RWPE1 (cell line): ENCODE measurements at regions not wholly inside any gene's neighbourhood (a gene's known extent, or its start where the extent isn't known, plus 50 kb on each side); places are given as distances from the start of the nearest gene placed in this dataset.
"Not testable (repeated sequence)": the region's sequence is repeated elsewhere in the genome, so short reads cannot be mapped to it uniquely, and the experiment has no call there.

Source experiments
- CTCF ChIA-PET: fragments of 350-600 bp; sonication (Branson Sonifier 250); formaldehyde crosslinking; extraction: SDS; loops from one replicate; lab custom pipeline; 2021; lab: Yijun Ruan, JAX
- POLR2A ChIA-PET: fragments of 400-600 bp; formaldehyde crosslinking; extraction: SDS; loops from one replicate; lab custom pipeline; 2020; ENCODE audit warnings: antibody characterized with exemption; ENCODE audit not compliant: low non-redundant PET; lab: Yijun Ruan, JAX
- DNase-seq: peaks from one replicate; pipeline ENCODE4 v3.0.0; 2012; ENCODE audit warnings: low spot score
- H3K27ac ChIP-seq: fragments of 450-650 bp; 2 replicates; pipeline ENCODE4 v1.5.1; 2017
- TF ChIP-seq, protein P1 (sequence below): fragments of 450-650 bp; conservative IDR thresholded peaks from 2 replicates; pipeline ENCODE4 v1.5.1; 2017; ENCODE audit warnings: low read depth, mild to moderate bottlenecking

DNA sequence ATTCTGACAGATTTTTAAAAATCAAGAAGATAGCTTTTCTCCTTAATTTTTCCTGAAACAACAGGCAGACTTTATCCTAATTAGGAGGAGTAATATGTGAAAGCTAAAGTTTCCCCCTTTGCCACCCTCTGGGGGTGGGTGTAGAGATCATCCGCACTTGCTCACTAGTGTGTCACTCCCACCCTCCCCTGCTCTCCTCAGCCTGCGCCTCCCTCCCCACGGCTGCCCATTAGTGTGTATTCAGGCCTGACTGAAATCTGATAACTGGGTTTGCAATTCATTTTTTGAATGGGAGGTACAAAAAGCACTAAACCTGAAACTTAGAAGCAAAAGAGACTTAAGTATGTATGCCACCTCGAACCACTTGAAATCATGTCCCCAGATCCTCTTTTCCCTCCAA, 110.4 kb upstream of the TRIM2 start:
- DNase-seq = no peak
- ChIA-PET POLR2A (no interaction called here), CTCF (interaction anchor here (1.2 kb wide), 1 partner anchor 8 kb away, joined by 3 read pairs; no protein-coding TSS in a partner anchor)
- TF ChIP-seq, protein P1, sequence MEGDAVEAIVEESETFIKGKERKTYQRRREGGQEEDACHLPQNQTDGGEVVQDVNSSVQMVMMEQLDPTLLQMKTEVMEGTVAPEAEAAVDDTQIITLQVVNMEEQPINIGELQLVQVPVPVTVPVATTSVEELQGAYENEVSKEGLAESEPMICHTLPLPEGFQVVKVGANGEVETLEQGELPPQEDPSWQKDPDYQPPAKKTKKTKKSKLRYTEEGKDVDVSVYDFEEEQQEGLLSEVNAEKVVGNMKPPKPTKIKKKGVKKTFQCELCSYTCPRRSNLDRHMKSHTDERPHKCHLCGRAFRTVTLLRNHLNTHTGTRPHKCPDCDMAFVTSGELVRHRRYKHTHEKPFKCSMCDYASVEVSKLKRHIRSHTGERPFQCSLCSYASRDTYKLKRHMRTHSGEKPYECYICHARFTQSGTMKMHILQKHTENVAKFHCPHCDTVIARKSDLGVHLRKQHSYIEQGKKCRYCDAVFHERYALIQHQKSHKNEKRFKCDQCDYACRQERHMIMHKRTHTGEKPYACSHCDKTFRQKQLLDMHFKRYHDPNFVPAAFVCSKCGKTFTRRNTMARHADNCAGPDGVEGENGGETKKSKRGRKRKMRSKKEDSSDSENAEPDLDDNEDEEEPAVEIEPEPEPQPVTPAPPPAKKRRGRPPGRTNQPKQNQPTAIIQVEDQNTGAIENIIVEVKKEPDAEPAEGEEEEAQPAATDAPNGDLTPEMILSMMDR = no peak
- H3K27ac ChIP-seq = no peak overlapping the region

GRCh38 chr4:153094435-153094834, 109.8 kb upstream of the TRIM2 start:
- ChIA-PET POLR2A (no interaction called here), CTCF (interaction anchor here (0.6 to 1.2 kb wide), 2 partner anchors 9 to 693 kb away, joined by 3 read pairs; no protein-coding TSS in a partner anchor)
- TF ChIP-seq, protein P1 = no peak
- no peak for DNase-seq
- no peak overlapping the region for H3K27ac ChIP-seq

- POLR2A ChIA-PET = no interaction called here
- no peak overlapping the region for H3K27ac ChIP-seq
- DNase-seq = no peak
- CTCF ChIA-PET = interaction anchor here (0.8 kb wide), 1 partner anchor 592 kb away, joined by 3 read pairs; no protein-coding TSS in a partner anchor
- TF ChIP-seq, protein P1 = no peak
Measured at GRCh38 chr4:153095448-153096204, 108.6 kb upstream of the TRIM2 start.

- no peak for DNase-seq
- H3K27ac ChIP-seq = no peak overlapping the region
- TF ChIP-seq, protein P1 = no peak
- ChIA-PET POLR2A (no interaction called here), CTCF (no interaction called here)
Measured at GRCh38 chr4:153096344-153096743, 107.9 kb upstream of the TRIM2 start.

GRCh38 chr4:153098427-153098826, 105.8 kb upstream of the TRIM2 start:
- TF ChIP-seq, protein P1 = no peak
- DNase-seq = no peak
- ChIA-PET POLR2A (no interaction called here), CTCF (no interaction called here)
- H3K27ac ChIP-seq = no peak overlapping the region

GRCh38 chr4:153099391-153100140, 104.7 kb upstream of the TRIM2 start:
- POLR2A ChIA-PET = no interaction called here
- TF ChIP-seq, protein P1 = no peak
- DNase-seq = no peak
- H3K27ac ChIP-seq = no peak overlapping the region
- CTCF ChIA-PET = interaction anchor here (1.0 kb wide), 1 partner anchor 16 kb away, joined by 4 read pairs; no protein-coding TSS in a partner anchor

DNA sequence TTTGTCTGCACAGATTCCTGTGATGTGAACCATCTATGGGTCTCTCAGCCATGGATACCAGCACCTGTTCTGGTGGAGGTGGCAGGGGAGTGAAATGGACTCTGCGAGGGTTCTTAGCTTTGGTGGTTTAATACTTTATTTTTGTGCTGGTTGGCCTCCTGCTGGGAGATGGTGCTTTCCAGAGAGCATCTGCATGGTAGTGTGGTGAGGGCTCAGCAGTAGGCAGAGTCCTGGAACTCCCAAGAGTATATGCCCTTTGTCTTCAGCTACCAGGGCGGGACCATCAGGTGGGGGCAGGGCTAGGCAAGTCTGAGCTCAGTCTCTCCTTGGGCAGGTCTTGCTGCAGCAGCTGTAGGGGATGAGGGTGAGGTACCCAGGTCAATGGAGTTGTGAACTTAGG, 97.5 kb upstream of the TRIM2 start:
- POLR2A ChIA-PET, DNase-seq, H3K27ac ChIP-seq: not testable (repeated sequence)
- CTCF ChIA-PET = interaction anchor here (0.7 kb wide), 1 partner anchor 1074 kb away, joined by 4 read pairs; no protein-coding TSS in a partner anchor
